Ishikawa (cell line): ENCODE measurements at regions not wholly inside any gene's neighbourhood (a gene's known extent, or its start where the extent isn't known, plus 50 kb on each side); places are given as distances from the start of the nearest gene placed in this dataset.

Source experiments
- EP300 ChIP-seq: IDR thresholded peaks from 2 replicates; pipeline ENCODE4 v1.6.1; 2012; ENCODE audit warnings: borderline replicate concordance
- TF ChIP-seq, protein P1 (sequence below): IDR thresholded peaks from 2 replicates; pipeline ENCODE4 v1.6.1; 2012; ENCODE audit warnings: low read depth, mild to moderate bottlenecking

DNA sequence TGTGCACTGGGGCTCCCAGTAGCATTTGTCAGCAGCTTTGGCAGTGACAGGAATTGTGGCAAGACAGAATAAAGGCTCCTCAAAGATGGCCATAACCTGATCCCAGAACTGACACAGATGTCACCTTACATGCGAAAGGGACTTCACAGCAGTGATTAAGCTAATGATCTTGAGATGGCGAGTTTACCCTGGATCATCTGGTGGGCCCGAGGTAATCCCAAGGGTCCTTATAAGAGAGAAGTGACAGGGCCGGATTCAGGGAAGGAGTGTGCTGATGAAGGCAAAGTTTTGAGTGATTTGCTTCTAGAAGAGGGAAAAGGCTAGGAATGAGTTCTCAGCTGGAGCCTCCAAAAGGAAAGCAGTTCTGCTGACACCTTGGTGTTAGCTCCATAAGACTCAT, 333.9 kb downstream of the LPIN1 start:
- TF ChIP-seq, protein P1, sequence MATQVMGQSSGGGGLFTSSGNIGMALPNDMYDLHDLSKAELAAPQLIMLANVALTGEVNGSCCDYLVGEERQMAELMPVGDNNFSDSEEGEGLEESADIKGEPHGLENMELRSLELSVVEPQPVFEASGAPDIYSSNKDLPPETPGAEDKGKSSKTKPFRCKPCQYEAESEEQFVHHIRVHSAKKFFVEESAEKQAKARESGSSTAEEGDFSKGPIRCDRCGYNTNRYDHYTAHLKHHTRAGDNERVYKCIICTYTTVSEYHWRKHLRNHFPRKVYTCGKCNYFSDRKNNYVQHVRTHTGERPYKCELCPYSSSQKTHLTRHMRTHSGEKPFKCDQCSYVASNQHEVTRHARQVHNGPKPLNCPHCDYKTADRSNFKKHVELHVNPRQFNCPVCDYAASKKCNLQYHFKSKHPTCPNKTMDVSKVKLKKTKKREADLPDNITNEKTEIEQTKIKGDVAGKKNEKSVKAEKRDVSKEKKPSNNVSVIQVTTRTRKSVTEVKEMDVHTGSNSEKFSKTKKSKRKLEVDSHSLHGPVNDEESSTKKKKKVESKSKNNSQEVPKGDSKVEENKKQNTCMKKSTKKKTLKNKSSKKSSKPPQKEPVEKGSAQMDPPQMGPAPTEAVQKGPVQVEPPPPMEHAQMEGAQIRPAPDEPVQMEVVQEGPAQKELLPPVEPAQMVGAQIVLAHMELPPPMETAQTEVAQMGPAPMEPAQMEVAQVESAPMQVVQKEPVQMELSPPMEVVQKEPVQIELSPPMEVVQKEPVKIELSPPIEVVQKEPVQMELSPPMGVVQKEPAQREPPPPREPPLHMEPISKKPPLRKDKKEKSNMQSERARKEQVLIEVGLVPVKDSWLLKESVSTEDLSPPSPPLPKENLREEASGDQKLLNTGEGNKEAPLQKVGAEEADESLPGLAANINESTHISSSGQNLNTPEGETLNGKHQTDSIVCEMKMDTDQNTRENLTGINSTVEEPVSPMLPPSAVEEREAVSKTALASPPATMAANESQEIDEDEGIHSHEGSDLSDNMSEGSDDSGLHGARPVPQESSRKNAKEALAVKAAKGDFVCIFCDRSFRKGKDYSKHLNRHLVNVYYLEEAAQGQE: no peak
- TF ChIP-seq EP300: no peak
